Mucosa of descending colon (tissue), 3 donors: ENCODE measurements at regions not wholly inside any gene's neighbourhood (a gene's known extent, or its start where the extent isn't known, plus 50 kb on each side); places are given as distances from the start of the nearest gene placed in this dataset.

Source experiments
- ATAC-seq: fragments of 200-7000 bp; cut with Tn5 transposase; one replicate; pipeline ENCODE4 v1.9.1; 2020; ENCODE audit warnings: mild to moderate bottlenecking, moderate library complexity
- DNase-seq, 3 donors: peaks; one replicate each; pipeline ENCODE4 v3.0.0-alpha.2; 2020
- H3K36me3 ChIP-seq: fragments of 200-600 bp; one replicate; pipeline ENCODE4 v1.8.0; 2021; ENCODE audit warnings: low read depth, mild to moderate bottlenecking
- H3K4me1 ChIP-seq: fragments of 200-600 bp; one replicate; pipeline ENCODE4 v1.8.0; 2021; ENCODE audit warnings: low read depth, mild to moderate bottlenecking
- H3K4me3 ChIP-seq: fragments of 200-600 bp; one replicate; pipeline ENCODE4 v1.8.0; 2021; ENCODE audit warnings: mild to moderate bottlenecking
- H3K9me3 ChIP-seq: fragments of 200-600 bp; one replicate; pipeline ENCODE4 v1.8.0; 2021; ENCODE audit warnings: mild to moderate bottlenecking
- CTCF ChIP-seq: fragments of 200-600 bp; IDR thresholded peaks from one replicate; pipeline ENCODE4 v1.8.0; 2022; ENCODE audit warnings: antibody characterized with exemption, mild to moderate bottlenecking
- intact Hi-C, 2 donors: fragments of 100-400 bp; cut with DNase I in 1 of 2; cut with micrococcal nuclease in 1 of 2; formaldehyde crosslinking; loops; one replicate each; pipeline versions ENCODE4 v1.11.0 to v1.11.1; 2022; cut with DNase I, micrococcal nuclease
- donor health status: DM: no; HTN: no; CAD: no; lungs with moderate emphysema.
- donor health status: DM: no; HTN: no; CAD: no.
- donor health status: DM: no; HTN: yes; CAD: no.

DNA sequence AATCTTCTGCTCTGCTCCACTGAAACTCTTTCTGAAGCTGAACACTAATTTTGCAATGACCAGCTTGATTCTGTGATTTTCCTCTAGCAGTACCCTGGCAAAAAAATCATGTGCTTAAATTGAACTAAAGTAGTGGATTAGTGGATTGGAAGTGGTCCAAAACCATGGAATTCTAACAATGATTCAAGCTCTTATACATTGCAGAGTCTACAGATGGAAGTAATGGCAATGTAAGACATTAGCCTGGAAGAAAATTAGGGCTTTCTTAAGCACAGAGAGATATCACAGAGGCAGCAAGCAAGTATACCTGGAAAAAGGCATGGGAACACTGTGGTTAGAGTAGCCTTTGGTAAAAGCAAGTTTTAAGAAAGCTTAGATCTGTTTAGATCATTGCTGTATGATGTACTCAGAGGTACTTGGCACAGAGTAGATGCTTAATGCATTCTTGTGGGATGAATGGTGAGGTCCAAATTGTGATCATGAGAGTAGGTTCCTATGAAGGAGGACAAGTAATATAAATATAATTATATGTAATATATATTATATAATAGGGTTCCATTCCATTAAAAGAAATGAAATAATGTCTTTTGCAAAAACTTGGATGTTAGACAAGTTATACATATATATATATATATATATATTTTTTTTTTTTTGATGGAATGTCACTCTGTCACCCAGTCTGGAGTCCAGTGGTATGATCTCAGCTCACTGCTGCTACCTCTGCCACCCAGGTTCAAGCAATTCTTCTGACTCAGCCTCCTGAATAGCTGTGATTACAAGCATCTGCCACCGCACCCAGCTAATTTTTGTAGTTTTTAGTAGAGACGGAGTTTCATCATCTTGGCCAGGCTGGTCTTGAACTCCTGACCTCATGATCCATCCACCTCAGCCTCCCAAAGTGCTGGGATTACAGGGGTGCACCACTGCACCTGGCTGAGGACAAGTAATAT, 172.2 kb upstream of the SCN7A start:
- no peaks in the 10 kb centered on the region for H3K4me1 ChIP-seq
- no peak overlapping the region for H3K4me3 ChIP-seq
- intact Hi-C loops: no loop called here
- DNase-seq (no peak), ATAC-seq (no peak)
- no peaks in the 10 kb centered on the region for H3K36me3 ChIP-seq
- H3K9me3 ChIP-seq: no peaks in the 10 kb centered on the region
- no peak for TF ChIP-seq CTCF

- Histone ChIP-seq H3K9me3 (no peaks in the 10 kb centered on the region), H3K4me3 (no peak overlapping the region), H3K4me1 (no peaks in the 10 kb centered on the region), H3K36me3 (no peaks in the 10 kb centered on the region)
- intact Hi-C loops: no loop called here
- DNase-seq: no peak
- ATAC-seq: no peak
- no peak for TF ChIP-seq CTCF
Observed at GRCh38 chr2:166661824-166662223, 167.8 kb upstream of the SCN7A start.

- no peak for ATAC-seq
- intact Hi-C loops: no loop called here
Observed at GRCh38 chr2:166661391-166661790, 167.3 kb upstream of the SCN7A start.

GRCh38 chr2:166658901-166659300, 164.9 kb upstream of the SCN7A start:
- Histone ChIP-seq H3K9me3 (no peaks in the 10 kb centered on the region), H3K4me3 (no peak overlapping the region), H3K36me3 (no peaks in the 10 kb centered on the region), H3K4me1 (no peaks in the 10 kb centered on the region)
- intact Hi-C loops: no loop called here
- DNase-seq: no peak
- no peak for ATAC-seq
- no peak for TF ChIP-seq CTCF

More at GRCh38 chr2:166661391-166661790, 167.3 kb upstream of the SCN7A start:
- Histone ChIP-seq H3K4me1 (no peaks in the 10 kb centered on the region), H3K36me3 (no peaks in the 10 kb centered on the region), H3K9me3 (no peaks in the 10 kb centered on the region), H3K4me3 (no peak overlapping the region)
- TF ChIP-seq CTCF: no peak
- no peak for DNase-seq

GRCh38 chr2:166653185-166653813, 159.2 kb upstream of the SCN7A start:
- Histone ChIP-seq H3K36me3 (no peaks in the 10 kb centered on the region), H3K4me3 (no peak overlapping the region), H3K4me1 (no peaks in the 10 kb centered on the region), H3K9me3 (no peaks in the 10 kb centered on the region)
- intact Hi-C loops: no loop called here
- TF ChIP-seq CTCF: no peak
- DNase-seq (no peak), ATAC-seq (no peak)
